HepG2 (cell line): ENCODE measurements at regions not wholly inside any gene's neighbourhood (a gene's known extent, or its start where the extent isn't known, plus 50 kb on each side); places are given as distances from the start of the nearest gene placed in this dataset.

Experiments
- ATAC-seq: fragments of 200-7000 bp; cut with Tn5 transposase; 3 replicates; pipeline ENCODE4 v1.9.1; 2020; ENCODE audit warnings: mild to moderate bottlenecking, moderate library complexity
- BruUV-seq: library from RNA; stranded (reverse); fragments of 400-500 nt; replicated peaks from 2 replicates; lab custom pipeline; 2021; lab: Mats Ljungman, UMichigan
- CTCF ChIA-PET: fragments of 300-600 bp; formaldehyde crosslinking; extraction: SDS; loops from one replicate; lab custom pipeline; 2021; ENCODE audit warnings: low total read pairs, inconsistent platforms, low intra/inter-chr PET ratio; lab: Yijun Ruan, JAX
- POLR2A ChIA-PET: fragments of 350-600 bp; sonication (Branson Sonifier 250); formaldehyde crosslinking; loops from one replicate; lab custom pipeline; 2020; ENCODE audit warnings: antibody characterized with exemption, inconsistent platforms; lab: Yijun Ruan, JAX
- DNase-seq: peaks from one replicate; pipeline ENCODE4 v3.0.0-alpha.2; 2015; ENCODE audit warnings: low spot score
- FAIRE-seq: peaks from 3 replicates; lab custom pipeline; 2011; peaks lifted over from hg19 to GRCh38; lab: Jason Lieb, UNC
- H2AFZ ChIP-seq: one replicate; pipeline ENCODE4 v1.6.1; 2011; ENCODE audit warnings: low read length, inconsistent platforms
- H3K27ac ChIP-seq: fragments of 300-600 bp; 3 replicates; pipeline ENCODE4 v1.8.0; 2011; ENCODE audit warnings: mixed run types, mild to moderate bottlenecking, mixed read lengths, low read length, inconsistent platforms; ENCODE audit not compliant: insufficient read depth; ENCODE audit errors: extremely low read length
- H3K27me3 ChIP-seq, 2 experiments: fragments of 200-600 bp in 1 of 2; 2 replicates in 1 of 2; 3 replicates in 1 of 2; pipeline versions ENCODE4 v1.6.0 to v1.8.0; 2011; ENCODE audit warnings: low read length in 2 of 2, mild to moderate bottlenecking in 2 of 2, moderate library complexity in 2 of 2, inconsistent platforms in 1 of 2; ENCODE audit not compliant: insufficient read depth in 2 of 2, control insufficient read depth in 1 of 2
- H3K36me3 ChIP-seq, 2 experiments: fragments of 200-600 bp in 1 of 2; replicated peaks in 1 of 2; 2 replicates in 1 of 2; 3 replicates in 1 of 2; pipeline versions ENCODE4 v1.5.1 to v1.8.0; 2011; ENCODE audit warnings: low read length in 2 of 2, inconsistent platforms in 1 of 2; ENCODE audit not compliant: insufficient read depth in 2 of 2, control insufficient read depth in 1 of 2
- H3K4me1 ChIP-seq: 2 replicates; pipeline ENCODE4 v1.5.1; 2012; ENCODE audit warnings: low read length, inconsistent platforms; ENCODE audit not compliant: insufficient read depth
- H3K4me2 ChIP-seq: 2 replicates; pipeline ENCODE4 v1.6.0; 2011; ENCODE audit warnings: low read depth, low read length, inconsistent platforms
- H3K4me3 ChIP-seq, 3 experiments: fragments of 200-600 bp in 1 of 3; sonication (generic), shearing (Covaris generic) in 1 of 3; replicated peaks in 1 of 3; 2 replicates each; pipeline ENCODE4 v1.5.1; 2011 to 2016; ENCODE audit warnings: low read length in 3 of 3, inconsistent platforms in 2 of 3, low read depth in 2 of 3, mild to moderate bottlenecking in 2 of 3, control low read depth in 1 of 3, mixed read lengths in 1 of 3; ENCODE audit not compliant: insufficient read depth in 1 of 3
- H3K79me2 ChIP-seq: one replicate; pipeline ENCODE4 v1.6.1; 2011; ENCODE audit warnings: low read length, inconsistent platforms; ENCODE audit not compliant: insufficient read depth
- H3K9ac ChIP-seq: 2 replicates; pipeline ENCODE4 v1.6.0; 2011; ENCODE audit warnings: mild to moderate bottlenecking, low read depth, low read length, inconsistent platforms; ENCODE audit not compliant: insufficient read depth
- H3K9me3 ChIP-seq: 2 replicates; pipeline ENCODE4 v1.5.1; 2012; ENCODE audit warnings: mild to moderate bottlenecking, low read length
- H4K20me1 ChIP-seq: 2 replicates; pipeline ENCODE4 v1.6.0; 2011; ENCODE audit warnings: inconsistent platforms, mild to moderate bottlenecking, low read length, moderate library complexity; ENCODE audit not compliant: insufficient read depth
- ADNP ChIP-seq: sonication (generic); formaldehyde crosslinking; IDR thresholded peaks from 2 replicates; pipeline ENCODE4 v1.4.0; 2020; ENCODE audit warnings: missing genetic modification reagents
- AKAP8 ChIP-seq: sonication (generic); formaldehyde crosslinking; IDR thresholded peaks from 2 replicates; pipeline ENCODE4 v1.5.1; 2020; ENCODE audit warnings: mild to moderate bottlenecking, missing genetic modification reagents
- BRCA1 ChIP-seq: sonication (generic); formaldehyde crosslinking; IDR thresholded peaks from 2 replicates; pipeline ENCODE4 v1.4.0; 2020; ENCODE audit warnings: missing genetic modification reagents
- CENPBD1 ChIP-seq: sonication (generic); formaldehyde crosslinking; IDR thresholded peaks from 2 replicates; pipeline ENCODE4 v1.8.0; 2022; ENCODE audit warnings: missing genetic modification reagents, low read depth, mild to moderate bottlenecking, borderline replicate concordance
- HNRNPL ChIP-seq: fragments of 200-400 bp; formaldehyde crosslinking; IDR thresholded peaks from 2 replicates; pipeline ENCODE4 v1.6.1; 2017; ENCODE audit warnings: mild to moderate bottlenecking, low read depth, low read length
- MAFF ChIP-seq: IDR thresholded peaks from 2 replicates; pipeline ENCODE4 v1.6.1; 2011; ENCODE audit warnings: low read depth, low read length, improper control_type of control experiment
- PAX8 ChIP-seq: sonication (generic); formaldehyde crosslinking; IDR thresholded peaks from 2 replicates; pipeline ENCODE4 v1.8.0; 2022; ENCODE audit warnings: mild to moderate bottlenecking, missing genetic modification reagents, borderline replicate concordance
- SOX5 ChIP-seq: IDR thresholded peaks from 2 replicates; pipeline ENCODE4 v1.6.1; 2016; ENCODE audit warnings: borderline replicate concordance
- SP140L ChIP-seq: sonication (generic); formaldehyde crosslinking; IDR thresholded peaks from 2 replicates; pipeline ENCODE4 v1.4.0; 2020; ENCODE audit warnings: missing genetic modification reagents, borderline replicate concordance
- SSRP1 ChIP-seq: IDR thresholded peaks from 2 replicates; pipeline ENCODE4 v1.6.1; 2016; ENCODE audit warnings: control low read depth
- ZBTB49 ChIP-seq: sonication (generic); formaldehyde crosslinking; IDR thresholded peaks from 2 replicates; pipeline ENCODE4 v1.4.0; 2020; ENCODE audit warnings: missing genetic modification reagents, borderline replicate concordance
- ZIK1 ChIP-seq: sonication (generic); formaldehyde crosslinking; IDR thresholded peaks from 2 replicates; pipeline ENCODE4 v1.5.0; 2020; ENCODE audit warnings: mild to moderate bottlenecking, low read depth, missing genetic modification reagents, borderline replicate concordance
- ZMYM3 ChIP-seq: sonication (generic); formaldehyde crosslinking; IDR thresholded peaks from 2 replicates; pipeline ENCODE4 v1.5.1; 2020; ENCODE audit warnings: mild to moderate bottlenecking, missing genetic modification reagents
- ZNF446 ChIP-seq: sonication (generic); formaldehyde crosslinking; IDR thresholded peaks from 2 replicates; pipeline ENCODE4 v1.5.0; 2020; ENCODE audit warnings: mild to moderate bottlenecking, missing genetic modification reagents
- ZNF546 ChIP-seq: sonication (generic); formaldehyde crosslinking; conservative IDR thresholded peaks from 2 replicates; pipeline ENCODE4 v1.8.1; 2023; ENCODE audit warnings: mild to moderate bottlenecking, missing genetic modification reagents
- WGBS: methylation state at CpG from one replicate; pipeline ENCODE4 v1.1.6; 2017; ENCODE audit warnings: low lambda C conversion rate; 5-methylcytosine and 5-hydroxymethylcytosine counted together
- in situ Hi-C: cut with HindIII; loops from 2 replicates; pipeline ENCODE4 v1.10.0; 2017; ENCODE audit warnings: low pct_unique_long_range_greater_than_20kb; ENCODE audit not compliant: extremely low pct_ligation_motif_present
- intact Hi-C: fragments of 100-400 bp; cut with micrococcal nuclease; formaldehyde crosslinking; loops from one replicate; pipeline ENCODE4 v1.10.0; 2022; ENCODE audit not compliant: unreplicated experiment

- in situ Hi-C loops (no loop called here), intact Hi-C loops (no loop called here)
- H3K79me2 ChIP-seq: no peaks in the 10 kb centered on the region
- no peak for FAIRE-seq
- CTCF ChIA-PET: no interaction called here
- H3K36me3 ChIP-seq: no peaks in the 10 kb centered on the region
- POLR2A ChIA-PET: no interaction called here
- no peaks in the 10 kb centered on the region for H3K4me1 ChIP-seq
- no peak overlapping the region for H2AFZ ChIP-seq
- no TSS peak for BruUV-seq
- TF ChIP-seq MAFF (no peak), ADNP (CRISPR knock-in tag) (no peak)
- no peaks in the 10 kb centered on the region for H3K27me3 ChIP-seq
- H3K27ac ChIP-seq: no peak overlapping the region
- H3K4me3 ChIP-seq: no peak overlapping the region
- H4K20me1 ChIP-seq: no peaks in the 10 kb centered on the region
- no peak overlapping the region for H3K4me2 ChIP-seq
- no peak overlapping the region for H3K9ac ChIP-seq
- WGBS: 49% methylated on average over 2 of the region's 2 CpGs
- DNase-seq: no peak
- no peaks in the 10 kb centered on the region for H3K9me3 ChIP-seq
- ATAC-seq: no peak
These were observed 137.8 kb downstream of the DHRS2 start for GRCh38 chr14:23773981-23774380.

- Histone ChIP-seq H3K9ac (no peak overlapping the region), H3K4me1 (no peaks in the 10 kb centered on the region), H3K27me3 (no peaks in the 10 kb centered on the region), H2AFZ (no peak overlapping the region), H3K79me2 (no peaks in the 10 kb centered on the region), H3K9me3 (no peaks in the 10 kb centered on the region), H3K4me3 (no peak overlapping the region), H3K4me2 (no peak overlapping the region), H3K36me3 (no peaks in the 10 kb centered on the region), H4K20me1 (no peaks in the 10 kb centered on the region), H3K27ac (no peak overlapping the region)
- no peak for TF ChIP-seq PAX8 (CRISPR knock-in tag)
- no peak for TF ChIP-seq CENPBD1
- TF ChIP-seq ZNF446: no peak
- no peak for TF ChIP-seq SSRP1 (CRISPR knock-in tag)
- TF ChIP-seq ZBTB49 (CRISPR knock-in tag): no peak
- no peak for TF ChIP-seq ZNF546 (CRISPR knock-in tag)
- no peak for TF ChIP-seq ZMYM3 (CRISPR knock-in tag)
- TF ChIP-seq SOX5 (CRISPR knock-in tag): no peak
- TF ChIP-seq HNRNPL: no peak
- no peak for TF ChIP-seq AKAP8 (CRISPR knock-in tag)
- no peak for TF ChIP-seq SP140L (CRISPR knock-in tag)
- no peak for TF ChIP-seq ZIK1 (CRISPR knock-in tag)
- TF ChIP-seq BRCA1: no peak
- in situ Hi-C loops: no loop called here
- BruUV-seq: no TSS peak
- ATAC-seq (peak; percentile 60), DNase-seq (no peak), FAIRE-seq (no peak)
- POLR2A ChIA-PET: no interaction called here
- CTCF ChIA-PET: no interaction called here
- 10% methylated on average over 4 of the region's 4 CpGs for WGBS
- intact Hi-C loops: no loop called here
These were observed 140.1 kb downstream of the DHRS2 start for GRCh38 chr14:23776296-23776695.
